HG03066 (cell line): ENCODE measurements at regions not wholly inside any gene's neighbourhood (a gene's known extent, or its start where the extent isn't known, plus 50 kb on each side); places are given as distances from the start of the nearest gene placed in this dataset.
A peak's percentile ranks its signal among the peaks of the same experiment; 100 is the strongest.

ENCODE experiments used
- ATAC-seq: cut with Tn5 transposase; IDR thresholded peaks from one replicate; pipeline ENCODE4 v1.9.1; 2021; ENCODE audit warnings: low read depth; ENCODE audit not compliant: unreplicated experiment

- no peak for ATAC-seq
Measured at GRCh38 chr15:39132954-39133600, 447.8 kb upstream of the THBS1 start.

GRCh38 chr15:39134282-39134681, 446.6 kb upstream of the THBS1 start:
- no peak for ATAC-seq

GRCh38 chr15:39135989-39136388, 444.9 kb upstream of the THBS1 start:
- no peak for ATAC-seq

- ATAC-seq, result no peak
Measured at GRCh38 chr15:39139431-39140059, 441.3 kb upstream of the THBS1 start.

GRCh38 chr15:39140060-39140604, 440.7 kb upstream of the THBS1 start:
- ATAC-seq, result no peak

GRCh38 chr15:39142500-39142899, 438.4 kb upstream of the THBS1 start:
- no peak for ATAC-seq

GRCh38 chr15:39143479-39143878, 437.4 kb upstream of the THBS1 start:
- ATAC-seq, result no peak

- ATAC-seq, result no peak
Measured at GRCh38 chr15:39144051-39144450, 436.8 kb upstream of the THBS1 start.

GRCh38 chr15:39144613-39145499, 436.0 kb upstream of the THBS1 start:
- no peak for ATAC-seq

GRCh38 chr15:39145854-39146625, 434.8 kb upstream of the THBS1 start:
- no peak for ATAC-seq

- ATAC-seq, result no peak
Measured at GRCh38 chr15:39149636-39150150, 431.2 kb upstream of the THBS1 start.

- ATAC-seq, result peak; percentile 44
Measured at GRCh38 chr15:39151545-39151944, 429.3 kb upstream of the THBS1 start.

- ATAC-seq, result no peak
Measured at GRCh38 chr15:39153058-39153714, 427.7 kb upstream of the THBS1 start.

- no peak for ATAC-seq
Measured at GRCh38 chr15:39153716-39154115, 427.2 kb upstream of the THBS1 start.

- no peak for ATAC-seq
Measured at GRCh38 chr15:39154227-39154638, 426.6 kb upstream of the THBS1 start.

GRCh38 chr15:39154776-39155175, 426.1 kb upstream of the THBS1 start:
- no peak for ATAC-seq

- no peak for ATAC-seq
Measured at GRCh38 chr15:39156166-39156565, 424.7 kb upstream of the THBS1 start.

- no peak for ATAC-seq
Measured at GRCh38 chr15:39156646-39157250, 424.1 kb upstream of the THBS1 start.

- no peak for ATAC-seq
Measured at GRCh38 chr15:39157882-39158281, 423.0 kb upstream of the THBS1 start.
